ENCODE measurements at regions not wholly inside any gene's neighbourhood (a gene's known extent, or its start where the extent isn't known, plus 50 kb on each side); places are given as distances from the start of the nearest gene placed in this dataset.
"Not testable (repeated sequence)": the region's sequence is repeated elsewhere in the genome, so short reads cannot be mapped to it uniquely, and the experiment has no call there.

DNA sequence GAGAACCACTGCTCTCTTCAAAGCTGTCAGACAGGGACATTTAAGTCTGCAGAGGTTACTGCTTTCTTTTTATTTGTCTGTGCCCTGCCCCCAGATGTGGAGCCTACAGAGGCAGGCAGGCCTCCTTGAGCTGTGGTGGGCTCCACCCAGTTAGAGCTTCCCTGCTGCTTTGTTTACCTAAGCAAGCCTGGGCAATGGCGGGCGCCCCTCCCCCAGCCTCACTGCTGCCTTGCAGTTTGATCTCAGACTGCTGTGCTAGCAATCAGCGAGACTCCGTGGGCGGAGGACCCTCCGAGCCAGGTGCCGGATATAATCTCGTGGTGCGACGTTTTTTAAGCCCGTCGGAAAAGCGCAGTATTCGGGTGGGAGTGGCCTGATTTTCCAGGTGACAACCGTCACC is 150.8 kb downstream of the FAM170A start:
- TF ChIP-seq, protein P1, sequence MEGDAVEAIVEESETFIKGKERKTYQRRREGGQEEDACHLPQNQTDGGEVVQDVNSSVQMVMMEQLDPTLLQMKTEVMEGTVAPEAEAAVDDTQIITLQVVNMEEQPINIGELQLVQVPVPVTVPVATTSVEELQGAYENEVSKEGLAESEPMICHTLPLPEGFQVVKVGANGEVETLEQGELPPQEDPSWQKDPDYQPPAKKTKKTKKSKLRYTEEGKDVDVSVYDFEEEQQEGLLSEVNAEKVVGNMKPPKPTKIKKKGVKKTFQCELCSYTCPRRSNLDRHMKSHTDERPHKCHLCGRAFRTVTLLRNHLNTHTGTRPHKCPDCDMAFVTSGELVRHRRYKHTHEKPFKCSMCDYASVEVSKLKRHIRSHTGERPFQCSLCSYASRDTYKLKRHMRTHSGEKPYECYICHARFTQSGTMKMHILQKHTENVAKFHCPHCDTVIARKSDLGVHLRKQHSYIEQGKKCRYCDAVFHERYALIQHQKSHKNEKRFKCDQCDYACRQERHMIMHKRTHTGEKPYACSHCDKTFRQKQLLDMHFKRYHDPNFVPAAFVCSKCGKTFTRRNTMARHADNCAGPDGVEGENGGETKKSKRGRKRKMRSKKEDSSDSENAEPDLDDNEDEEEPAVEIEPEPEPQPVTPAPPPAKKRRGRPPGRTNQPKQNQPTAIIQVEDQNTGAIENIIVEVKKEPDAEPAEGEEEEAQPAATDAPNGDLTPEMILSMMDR (IDR thresholded peaks at IDR 0.05): not testable (repeated sequence)
- not testable (repeated sequence) for TF ChIP-seq POLR2A, POLR2AphosphoS5 (IDR thresholded peaks at IDR 0.05)

Measured in sigmoid colon (tissue), 4 donors.